HL-60 (cell line): ENCODE measurements at regions not wholly inside any gene's neighbourhood (a gene's known extent, or its start where the extent isn't known, plus 50 kb on each side); places are given as distances from the start of the nearest gene placed in this dataset.

Source experiments
- DNase-seq, 2 experiments: peaks; one replicate each; pipeline ENCODE4 v3.0.0-alpha.2; 2010 to 2020; ENCODE audit warnings: low read depth in 1 of 2, low spot score in 1 of 2
- H3K27ac ChIP-seq: fragments of 250-450 bp; sonication (Bioruptor Pico); replicated peaks from 2 replicates; pipeline ENCODE4 v1.5.1; 2020; ENCODE audit warnings: mild to moderate bottlenecking, moderate library complexity
- H3K27me3 ChIP-seq: fragments of 250-450 bp; sonication (Bioruptor Pico); 2 replicates; pipeline ENCODE4 v1.5.1; 2021; ENCODE audit warnings: mild to moderate bottlenecking, moderate library complexity; ENCODE audit not compliant: insufficient read depth, poor library complexity, severe bottlenecking
- H3K4me3 ChIP-seq: replicated peaks from 2 replicates; pipeline ENCODE4 v1.5.1; 2011; ENCODE audit warnings: mild to moderate bottlenecking, control low read depth, low read length; ENCODE audit not compliant: insufficient read depth
- CTCF ChIP-seq: IDR thresholded peaks from one replicate; pipeline ENCODE4 v1.5.1; 2011; ENCODE audit warnings: low read length, control low read depth, inconsistent platforms; ENCODE audit not compliant: insufficient read depth
- GABPA ChIP-seq: IDR thresholded peaks from 2 replicates; pipeline ENCODE4 v1.6.1; 2012; ENCODE audit warnings: low read depth
- POLR2AphosphoS5 ChIP-seq: IDR thresholded peaks from 2 replicates; pipeline ENCODE4 v1.6.1; 2012; ENCODE audit warnings: low read depth
- SPI1 ChIP-seq: IDR thresholded peaks from 2 replicates; pipeline ENCODE4 v1.6.1; 2012; ENCODE audit warnings: low read depth, mild to moderate bottlenecking, borderline replicate concordance
- TF ChIP-seq, protein P1 (sequence below): IDR thresholded peaks from 2 replicates; pipeline ENCODE4 v1.6.1; 2012; ENCODE audit warnings: low read depth; ENCODE audit not compliant: insufficient replicate concordance

GRCh38 chr2:4673025-4673489, 969.7 kb downstream of the DCDC2C start:
- Histone ChIP-seq H3K27me3 (no peaks in the 10 kb centered on the region), H3K27ac (no peak overlapping the region), H3K4me3 (no peak overlapping the region)
- no peak for DNase-seq
- no peak for TF ChIP-seq POLR2AphosphoS5
- TF ChIP-seq SPI1, result no peak
- TF ChIP-seq CTCF, result no peak
- TF ChIP-seq GABPA, result no peak
- TF ChIP-seq, protein P1, sequence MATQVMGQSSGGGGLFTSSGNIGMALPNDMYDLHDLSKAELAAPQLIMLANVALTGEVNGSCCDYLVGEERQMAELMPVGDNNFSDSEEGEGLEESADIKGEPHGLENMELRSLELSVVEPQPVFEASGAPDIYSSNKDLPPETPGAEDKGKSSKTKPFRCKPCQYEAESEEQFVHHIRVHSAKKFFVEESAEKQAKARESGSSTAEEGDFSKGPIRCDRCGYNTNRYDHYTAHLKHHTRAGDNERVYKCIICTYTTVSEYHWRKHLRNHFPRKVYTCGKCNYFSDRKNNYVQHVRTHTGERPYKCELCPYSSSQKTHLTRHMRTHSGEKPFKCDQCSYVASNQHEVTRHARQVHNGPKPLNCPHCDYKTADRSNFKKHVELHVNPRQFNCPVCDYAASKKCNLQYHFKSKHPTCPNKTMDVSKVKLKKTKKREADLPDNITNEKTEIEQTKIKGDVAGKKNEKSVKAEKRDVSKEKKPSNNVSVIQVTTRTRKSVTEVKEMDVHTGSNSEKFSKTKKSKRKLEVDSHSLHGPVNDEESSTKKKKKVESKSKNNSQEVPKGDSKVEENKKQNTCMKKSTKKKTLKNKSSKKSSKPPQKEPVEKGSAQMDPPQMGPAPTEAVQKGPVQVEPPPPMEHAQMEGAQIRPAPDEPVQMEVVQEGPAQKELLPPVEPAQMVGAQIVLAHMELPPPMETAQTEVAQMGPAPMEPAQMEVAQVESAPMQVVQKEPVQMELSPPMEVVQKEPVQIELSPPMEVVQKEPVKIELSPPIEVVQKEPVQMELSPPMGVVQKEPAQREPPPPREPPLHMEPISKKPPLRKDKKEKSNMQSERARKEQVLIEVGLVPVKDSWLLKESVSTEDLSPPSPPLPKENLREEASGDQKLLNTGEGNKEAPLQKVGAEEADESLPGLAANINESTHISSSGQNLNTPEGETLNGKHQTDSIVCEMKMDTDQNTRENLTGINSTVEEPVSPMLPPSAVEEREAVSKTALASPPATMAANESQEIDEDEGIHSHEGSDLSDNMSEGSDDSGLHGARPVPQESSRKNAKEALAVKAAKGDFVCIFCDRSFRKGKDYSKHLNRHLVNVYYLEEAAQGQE, result no peak

- Histone ChIP-seq H3K27ac (no peak overlapping the region), H3K4me3 (no peak overlapping the region), H3K27me3 (no peaks in the 10 kb centered on the region)
- DNase-seq, result peak in 1 of 2 experiments; percentile 4
- TF ChIP-seq, protein P1, result no peak
- TF ChIP-seq SPI1 (no peak), CTCF (no peak), POLR2AphosphoS5 (no peak), GABPA (no peak)
These were observed 970.6 kb downstream of the DCDC2C start for GRCh38 chr2:4674007-4674406.

DNA sequence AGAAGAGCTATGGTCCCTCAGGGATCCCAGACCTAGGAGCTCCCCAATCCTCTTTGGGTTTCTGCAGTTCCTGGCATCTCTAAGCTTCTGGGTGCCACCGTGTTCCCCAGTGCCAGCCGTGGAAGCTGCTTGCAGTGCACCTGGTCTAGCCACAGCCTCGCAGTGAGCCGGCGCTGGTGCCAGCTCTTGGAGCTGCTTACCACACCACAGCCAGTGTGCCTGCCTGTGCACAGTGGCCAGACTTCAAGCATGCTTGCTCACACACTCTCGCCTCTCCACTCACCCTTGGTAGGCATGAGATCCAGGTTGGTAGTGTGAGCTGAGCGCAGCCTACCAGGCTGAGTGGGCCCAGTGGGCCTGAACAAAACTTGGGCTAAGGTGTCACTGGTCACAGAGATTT, 971.9 kb downstream of the DCDC2C start:
- DNase-seq, result no peak
- TF ChIP-seq POLR2AphosphoS5 (no peak), GABPA (no peak), CTCF (no peak), SPI1 (no peak)
- TF ChIP-seq, protein P1, result no peak
- H3K4me3 ChIP-seq, result no peak overlapping the region
- no peaks in the 10 kb centered on the region for H3K27me3 ChIP-seq
- H3K27ac ChIP-seq, result no peak overlapping the region
